PC-3 (cell line): ENCODE measurements at regions not wholly inside any gene's neighbourhood (a gene's known extent, or its start where the extent isn't known, plus 50 kb on each side); places are given as distances from the start of the nearest gene placed in this dataset.

Experiments used
- EZH2 ChIP-seq: fragments of 300-600 bp; sonication (generic); IDR thresholded peaks from one replicate; pipeline ENCODE4 v1.6.1; 2017; ENCODE audit warnings: antibody characterized with exemption, mild to moderate bottlenecking, low read length; ENCODE audit not compliant: unreplicated experiment
- EZH2phosphoT487 ChIP-seq: fragments of 300-600 bp; sonication (generic); IDR thresholded peaks from 2 replicates; pipeline ENCODE4 v1.6.1; 2018; ENCODE audit warnings: mild to moderate bottlenecking, antibody characterized with exemption, low read length, borderline replicate concordance
- TF ChIP-seq, protein P1 (sequence below): fragments of 300-600 bp; sonication (generic); conservative IDR thresholded peaks from 2 replicates; pipeline ENCODE4 v1.5.1; 2017; ENCODE audit warnings: antibody characterized with exemption, low read depth, mild to moderate bottlenecking, low read length

- TF ChIP-seq, protein P1, sequence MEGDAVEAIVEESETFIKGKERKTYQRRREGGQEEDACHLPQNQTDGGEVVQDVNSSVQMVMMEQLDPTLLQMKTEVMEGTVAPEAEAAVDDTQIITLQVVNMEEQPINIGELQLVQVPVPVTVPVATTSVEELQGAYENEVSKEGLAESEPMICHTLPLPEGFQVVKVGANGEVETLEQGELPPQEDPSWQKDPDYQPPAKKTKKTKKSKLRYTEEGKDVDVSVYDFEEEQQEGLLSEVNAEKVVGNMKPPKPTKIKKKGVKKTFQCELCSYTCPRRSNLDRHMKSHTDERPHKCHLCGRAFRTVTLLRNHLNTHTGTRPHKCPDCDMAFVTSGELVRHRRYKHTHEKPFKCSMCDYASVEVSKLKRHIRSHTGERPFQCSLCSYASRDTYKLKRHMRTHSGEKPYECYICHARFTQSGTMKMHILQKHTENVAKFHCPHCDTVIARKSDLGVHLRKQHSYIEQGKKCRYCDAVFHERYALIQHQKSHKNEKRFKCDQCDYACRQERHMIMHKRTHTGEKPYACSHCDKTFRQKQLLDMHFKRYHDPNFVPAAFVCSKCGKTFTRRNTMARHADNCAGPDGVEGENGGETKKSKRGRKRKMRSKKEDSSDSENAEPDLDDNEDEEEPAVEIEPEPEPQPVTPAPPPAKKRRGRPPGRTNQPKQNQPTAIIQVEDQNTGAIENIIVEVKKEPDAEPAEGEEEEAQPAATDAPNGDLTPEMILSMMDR: no peak
- TF ChIP-seq EZH2phosphoT487 (no peak), EZH2 (no peak)
Measured at GRCh38 chr6:33927616-33928015, 123.8 kb upstream of the MLN start.
